ENCODE measurements at regions not wholly inside any gene's neighbourhood (a gene's known extent, or its start where the extent isn't known, plus 50 kb on each side); places are given as distances from the start of the nearest gene placed in this dataset.

DNA sequence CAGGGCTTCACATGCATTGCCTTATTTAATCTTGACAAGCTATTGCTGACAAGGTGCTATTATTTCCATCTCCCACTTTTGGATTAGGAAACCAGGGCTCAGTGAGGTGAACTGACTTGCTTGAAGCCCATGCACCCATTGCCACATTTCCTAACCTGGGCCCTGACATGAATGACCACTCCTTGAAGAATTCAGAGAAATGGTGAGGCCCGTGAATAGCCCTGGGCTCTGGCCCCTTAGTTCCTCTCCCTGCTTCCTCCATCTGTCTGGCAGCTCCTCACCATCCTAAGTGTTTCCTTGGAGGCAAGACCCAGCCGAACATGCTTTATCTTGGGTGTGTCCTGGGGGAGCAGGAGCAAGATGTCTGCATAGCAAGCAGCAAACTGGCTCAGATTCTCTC lies 56.1 kb upstream of the NECTIN1 start:
- TF ChIP-seq, protein P1, sequence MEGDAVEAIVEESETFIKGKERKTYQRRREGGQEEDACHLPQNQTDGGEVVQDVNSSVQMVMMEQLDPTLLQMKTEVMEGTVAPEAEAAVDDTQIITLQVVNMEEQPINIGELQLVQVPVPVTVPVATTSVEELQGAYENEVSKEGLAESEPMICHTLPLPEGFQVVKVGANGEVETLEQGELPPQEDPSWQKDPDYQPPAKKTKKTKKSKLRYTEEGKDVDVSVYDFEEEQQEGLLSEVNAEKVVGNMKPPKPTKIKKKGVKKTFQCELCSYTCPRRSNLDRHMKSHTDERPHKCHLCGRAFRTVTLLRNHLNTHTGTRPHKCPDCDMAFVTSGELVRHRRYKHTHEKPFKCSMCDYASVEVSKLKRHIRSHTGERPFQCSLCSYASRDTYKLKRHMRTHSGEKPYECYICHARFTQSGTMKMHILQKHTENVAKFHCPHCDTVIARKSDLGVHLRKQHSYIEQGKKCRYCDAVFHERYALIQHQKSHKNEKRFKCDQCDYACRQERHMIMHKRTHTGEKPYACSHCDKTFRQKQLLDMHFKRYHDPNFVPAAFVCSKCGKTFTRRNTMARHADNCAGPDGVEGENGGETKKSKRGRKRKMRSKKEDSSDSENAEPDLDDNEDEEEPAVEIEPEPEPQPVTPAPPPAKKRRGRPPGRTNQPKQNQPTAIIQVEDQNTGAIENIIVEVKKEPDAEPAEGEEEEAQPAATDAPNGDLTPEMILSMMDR (IDR thresholded peaks at IDR 0.05) = no peak
- TF ChIP-seq POLR2A (IDR thresholded peaks at IDR 0.05) = no peak

All from Peyer's patch (tissue), 4 donors.